GM18505 (cell line): ENCODE measurements at regions not wholly inside any gene's neighbourhood (a gene's known extent, or its start where the extent isn't known, plus 50 kb on each side); places are given as distances from the start of the nearest gene placed in this dataset.

ENCODE experiments used
- ATAC-seq: cut with Tn5 transposase; IDR thresholded peaks from one replicate; pipeline ENCODE4 v1.9.1; 2021; ENCODE audit not compliant: unreplicated experiment
- POLR2A ChIP-seq: IDR thresholded peaks from 4 replicates; pipeline ENCODE4 v1.6.1; 2011; ENCODE audit warnings: borderline replicate concordance; ENCODE audit not compliant: insufficient read depth, insufficient read length; ENCODE audit errors: extremely low read depth

- ATAC-seq, result no peak
- no peak for TF ChIP-seq POLR2A
Measured at GRCh38 chr11:10935015-10935559, 77.2 kb upstream of the ZBED5 start.

- no peak for TF ChIP-seq POLR2A
- ATAC-seq, result no peak
Measured at GRCh38 chr11:10934293-10934860, 76.5 kb upstream of the ZBED5 start.

- no peak for TF ChIP-seq POLR2A
Measured at GRCh38 chr11:10933455-10934292, 75.8 kb upstream of the ZBED5 start.

GRCh38 chr11:10932976-10933375 lies 75.1 kb upstream of the ZBED5 start:
- no peak for TF ChIP-seq POLR2A
- ATAC-seq, result no peak

More at GRCh38 chr11:10933455-10934292, 75.8 kb upstream of the ZBED5 start:
- peak; percentile 80 for ATAC-seq

- no peak for ATAC-seq
Measured at GRCh38 chr11:10931761-10932670, 74.2 kb upstream of the ZBED5 start.

GRCh38 chr11:10930972-10931760 lies 73.3 kb upstream of the ZBED5 start:
- ATAC-seq, result peak; percentile 45
- TF ChIP-seq POLR2A, result no peak

More at GRCh38 chr11:10931761-10932670, 74.2 kb upstream of the ZBED5 start:
- TF ChIP-seq POLR2A, result no peak

GRCh38 chr11:10930224-10930971 lies 72.5 kb upstream of the ZBED5 start:
- ATAC-seq, result peak; percentile 5
- TF ChIP-seq POLR2A, result no peak

- ATAC-seq, result no peak
- TF ChIP-seq POLR2A, result no peak
Measured at GRCh38 chr11:10927538-10927937, 69.7 kb upstream of the ZBED5 start.

- no peak for ATAC-seq
- TF ChIP-seq POLR2A, result no peak
Measured at GRCh38 chr11:10926801-10927211, 69.0 kb upstream of the ZBED5 start.

GRCh38 chr11:10925149-10925926 lies 67.5 kb upstream of the ZBED5 start:
- no peak for TF ChIP-seq POLR2A
- no peak for ATAC-seq

- TF ChIP-seq POLR2A, result no peak
- ATAC-seq, result no peak
Measured at GRCh38 chr11:10923882-10924281, 66.0 kb upstream of the ZBED5 start.
